NCI-H2029 (cell line): ENCODE measurements at regions not wholly inside any gene's neighbourhood (a gene's known extent, or its start where the extent isn't known, plus 50 kb on each side); places are given as distances from the start of the nearest gene placed in this dataset.
"Not testable (repeated sequence)": the region's sequence is repeated elsewhere in the genome, so short reads cannot be mapped to it uniquely, and the experiment has no call there.

ENCODE experiments used
- DNase-seq: peaks from one replicate; lab custom pipeline; 2025; lab: John Stamatoyannopoulos, UW

DNA sequence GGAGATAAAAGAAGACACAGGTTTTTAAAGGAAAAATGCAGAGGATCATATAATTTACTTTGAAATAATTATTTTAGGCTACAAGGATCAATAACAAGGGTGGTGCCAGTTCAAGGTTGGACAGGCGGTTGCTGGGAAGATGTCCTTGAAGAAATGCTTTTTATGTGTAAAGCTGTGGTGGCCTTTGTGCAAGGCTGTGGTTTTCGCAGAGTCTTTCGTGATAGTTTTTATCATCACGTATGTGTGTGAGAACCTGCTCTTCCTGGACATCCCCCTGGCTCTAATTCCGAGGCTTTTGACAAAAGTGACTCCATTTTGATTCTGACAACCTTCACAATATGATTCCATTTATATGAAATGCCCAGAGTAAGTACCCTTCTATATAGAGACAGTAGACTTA, 85.8 kb upstream of the COG2 start:
- DNase-seq = no peak

DNA sequence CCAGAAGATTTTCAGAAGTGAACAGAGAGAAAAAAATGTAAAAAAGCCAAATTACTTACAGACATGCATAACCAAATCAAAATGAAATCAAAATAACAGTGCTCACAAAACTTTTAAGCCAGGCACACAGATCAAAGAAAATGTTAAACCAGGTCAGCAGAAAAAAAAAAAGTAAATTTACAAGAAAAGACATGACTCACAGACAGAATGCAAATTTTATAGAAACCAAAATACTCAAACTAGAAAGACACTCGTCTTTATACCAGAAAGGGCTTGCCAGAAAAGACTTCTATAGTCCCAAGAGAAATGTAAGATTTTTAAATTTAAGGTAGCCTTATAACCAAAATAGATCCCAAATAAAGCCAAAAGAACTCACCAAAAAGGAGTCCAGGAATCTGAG, 86.5 kb upstream of the COG2 start:
- no peak for DNase-seq

DNA sequence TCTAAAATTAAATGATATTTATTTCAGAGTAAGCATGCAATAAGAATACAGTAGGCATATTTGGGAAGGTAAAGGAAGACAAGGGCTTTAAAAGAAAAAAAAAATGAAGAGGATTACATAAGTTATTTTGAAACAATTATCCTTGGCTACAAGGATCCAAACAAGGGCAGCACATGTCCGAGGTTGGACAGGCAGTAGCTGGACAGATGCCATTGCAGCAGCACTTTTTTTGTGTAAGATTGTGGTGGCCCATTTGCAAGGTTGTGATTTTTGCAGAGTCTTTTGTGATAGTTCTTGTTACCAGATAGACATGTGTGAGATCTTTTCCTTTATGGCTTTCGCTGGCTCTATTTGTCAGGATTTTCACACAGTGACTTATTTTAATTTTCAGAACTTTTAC, 89.4 kb upstream of the COG2 start:
- no peak for DNase-seq

DNA sequence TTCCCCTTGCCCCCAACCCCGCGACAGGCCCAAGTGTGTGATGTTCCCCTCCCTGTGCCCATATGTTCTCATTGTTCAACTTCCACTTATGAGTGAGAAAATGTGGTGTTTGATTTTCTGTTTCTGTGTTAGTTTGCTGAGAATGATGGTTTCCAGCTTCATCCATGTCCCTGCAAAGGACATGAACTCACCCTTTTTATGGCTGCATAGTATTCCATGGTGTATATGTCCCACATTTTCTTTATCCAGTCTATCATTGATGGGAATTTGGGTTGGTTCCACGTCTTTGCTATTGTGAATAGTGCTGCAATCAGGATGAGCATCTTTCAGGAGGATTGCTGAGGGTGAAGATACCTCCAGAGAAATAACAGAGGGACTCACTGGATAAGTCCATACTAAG, 91.3 kb upstream of the COG2 start:
- DNase-seq = not testable (repeated sequence)

DNA sequence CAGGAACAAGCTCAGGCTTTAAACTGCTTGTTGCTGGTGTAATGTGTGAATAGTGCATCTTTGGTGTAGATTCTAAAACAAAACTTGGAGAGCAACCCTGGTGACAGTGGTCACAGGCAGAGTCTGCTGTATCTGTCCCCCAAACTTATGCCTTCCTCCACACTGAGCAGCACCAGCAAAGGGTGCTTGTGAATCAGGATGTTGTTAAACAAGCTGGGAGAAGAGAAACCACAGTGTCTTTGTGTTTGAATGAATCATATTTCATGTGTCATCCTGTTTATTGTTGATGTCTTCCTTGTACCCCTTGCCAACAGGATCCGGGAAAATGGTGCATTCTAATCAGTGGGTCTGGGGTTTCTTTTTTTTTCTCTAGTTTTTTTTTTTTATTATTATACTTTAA, 91.9 kb upstream of the COG2 start:
- peak; percentile 63 for DNase-seq

DNA sequence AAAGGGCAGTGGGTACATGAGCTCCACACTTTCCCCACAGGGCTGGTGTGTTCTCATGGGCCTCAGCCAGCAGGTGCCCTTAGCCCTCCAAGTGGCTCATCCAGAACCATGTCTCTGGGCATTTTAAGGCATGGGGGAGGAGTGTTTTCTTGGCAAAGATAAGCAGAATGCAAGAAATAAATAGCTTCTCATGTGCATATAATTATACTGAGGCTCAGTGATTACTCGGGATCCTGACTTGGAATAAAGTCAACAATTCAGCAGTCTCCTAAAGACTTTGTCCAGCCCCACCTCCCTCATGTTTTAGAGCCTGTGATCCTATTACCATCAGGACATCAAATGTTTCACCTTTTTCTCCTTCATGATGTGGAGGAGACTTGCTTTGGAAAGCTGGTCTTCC, 92.7 kb upstream of the COG2 start:
- DNase-seq = no peak

DNA sequence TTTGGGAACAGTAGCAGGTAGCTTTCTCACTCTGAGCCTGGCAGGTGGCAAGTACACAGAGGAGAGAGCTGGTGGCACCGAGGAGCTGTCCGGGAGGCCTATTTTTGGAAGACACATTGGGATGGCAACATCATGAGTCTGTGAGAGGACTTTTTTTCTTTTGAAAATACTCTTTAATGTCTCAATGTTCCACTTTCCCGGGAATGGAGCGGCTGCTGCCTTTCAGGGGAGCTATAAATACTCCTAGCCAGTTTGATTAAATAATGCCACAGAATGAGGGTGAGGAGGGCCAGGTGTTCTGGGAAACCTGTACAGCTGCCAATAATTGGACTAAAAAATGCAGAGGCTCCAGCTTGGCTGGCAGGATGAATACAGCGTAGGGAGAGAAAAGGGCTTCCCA, 93.3 kb upstream of the COG2 start:
- DNase-seq = peak; percentile 75

DNA sequence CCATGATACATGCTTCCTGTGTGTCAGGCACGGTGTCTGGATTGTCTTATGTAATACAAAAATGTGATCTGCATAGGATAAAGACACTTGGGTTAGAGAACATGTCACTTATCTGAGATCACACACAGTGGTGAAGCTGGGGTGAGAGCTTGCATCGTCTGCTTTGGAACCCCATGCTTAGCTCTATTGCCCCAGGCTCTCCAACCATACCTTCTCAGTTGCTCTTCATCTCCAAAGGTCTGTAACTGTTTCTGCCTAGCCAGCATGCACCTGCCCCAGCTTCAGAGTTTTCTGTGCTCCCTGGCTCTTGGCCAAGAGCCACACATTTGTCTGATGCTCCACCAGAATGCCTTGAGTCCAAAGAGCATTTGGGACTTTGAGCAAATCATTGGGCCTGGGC, 93.9 kb upstream of the COG2 start:
- DNase-seq = peak; percentile 47

DNA sequence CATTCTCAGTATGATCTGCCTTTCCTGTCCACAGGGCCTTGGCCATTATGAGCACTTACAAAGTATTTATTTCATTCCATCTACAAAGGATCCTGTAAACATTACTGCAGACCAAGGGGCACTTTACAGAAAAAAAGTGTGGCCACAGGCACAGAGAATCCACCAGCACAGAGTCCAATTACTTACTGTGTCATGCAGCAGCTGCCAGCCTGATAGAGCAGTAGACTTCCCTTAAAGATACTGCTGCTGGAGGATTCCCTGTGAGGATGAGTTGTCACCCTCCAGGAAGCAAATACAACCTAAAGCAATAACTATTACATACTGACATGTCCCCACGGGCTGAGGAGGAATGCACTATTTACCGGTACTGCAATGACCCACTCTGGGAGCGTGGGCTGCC, 97.1 kb upstream of the COG2 start:
- no peak for DNase-seq

DNA sequence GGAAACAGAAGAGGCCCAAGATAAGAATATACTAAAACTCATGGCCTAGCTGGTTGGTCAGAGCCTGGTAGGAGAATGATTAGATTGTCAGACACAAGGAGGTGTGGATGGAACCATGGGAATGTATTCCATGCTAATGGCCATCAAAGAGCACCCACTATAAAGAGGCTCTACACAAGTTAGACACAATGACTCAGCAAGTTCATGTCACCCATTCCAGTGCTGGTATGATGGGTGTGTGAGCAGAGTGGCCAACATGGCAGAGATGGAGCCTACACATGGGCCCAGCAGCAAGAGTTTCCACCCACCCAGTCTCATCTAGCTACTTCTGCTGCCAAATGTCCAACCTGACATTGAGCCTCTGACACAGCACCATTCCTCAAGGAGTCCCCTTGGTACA, 97.5 kb upstream of the COG2 start:
- DNase-seq = no peak

DNA sequence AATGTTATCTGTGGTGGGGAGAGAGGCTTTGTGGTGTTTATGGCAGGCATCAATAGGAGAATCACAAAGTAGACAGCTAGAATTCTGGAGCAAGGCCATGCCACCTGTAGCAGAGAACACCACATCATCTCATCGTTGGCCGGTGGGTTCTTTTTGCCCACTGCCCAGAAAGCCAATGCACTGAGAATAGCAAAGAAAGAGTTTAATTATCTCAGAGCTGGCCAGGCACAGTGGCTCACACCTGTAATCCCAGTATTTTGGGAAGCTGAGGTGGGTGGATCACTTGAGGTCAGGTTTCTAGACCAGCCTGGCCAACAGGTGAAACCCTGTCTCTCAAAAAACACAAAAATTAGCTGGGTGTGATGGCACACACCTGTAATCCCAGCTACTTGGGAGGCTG, 99.2 kb upstream of the COG2 start:
- DNase-seq = no peak

DNA sequence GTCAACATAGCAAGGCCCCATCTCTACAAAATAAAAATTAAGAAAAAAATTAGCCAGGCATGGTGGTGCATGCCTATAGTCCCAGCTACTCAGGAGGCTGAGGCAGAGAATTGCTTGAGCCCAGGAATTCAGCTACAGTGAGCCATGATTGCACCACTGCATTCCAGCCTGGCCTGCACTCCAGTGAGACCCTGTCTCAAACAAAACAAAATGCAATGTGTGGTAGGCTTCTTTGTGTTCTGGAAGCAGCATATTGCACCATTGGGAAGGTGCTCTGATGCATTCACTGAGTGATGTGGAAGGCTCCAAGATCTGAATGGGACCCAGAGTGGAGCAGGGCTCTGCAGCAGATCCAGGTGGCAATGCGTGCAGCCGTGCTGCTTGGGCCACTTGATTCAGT, 99.6 kb upstream of the COG2 start:
- no peak for DNase-seq

DNA sequence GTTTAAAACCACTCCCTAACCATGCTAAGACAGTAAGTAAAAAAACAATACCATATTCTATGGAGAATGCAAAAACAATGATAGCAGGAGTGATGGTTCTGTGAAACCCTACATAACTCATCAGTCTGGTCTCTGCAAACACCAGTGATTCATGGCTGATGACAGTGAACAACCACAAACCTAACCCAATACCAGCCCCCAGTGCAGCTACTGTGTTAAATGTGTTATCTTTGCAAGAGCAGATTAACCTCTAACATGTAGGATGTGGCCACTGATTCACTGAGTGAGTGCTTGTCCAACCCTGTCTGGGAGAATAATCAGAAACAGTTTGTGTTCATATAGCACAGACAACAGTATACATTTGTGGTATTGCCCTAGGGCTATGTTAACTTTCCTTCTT, 100.2 kb upstream of the COG2 start:
- DNase-seq = no peak

DNA sequence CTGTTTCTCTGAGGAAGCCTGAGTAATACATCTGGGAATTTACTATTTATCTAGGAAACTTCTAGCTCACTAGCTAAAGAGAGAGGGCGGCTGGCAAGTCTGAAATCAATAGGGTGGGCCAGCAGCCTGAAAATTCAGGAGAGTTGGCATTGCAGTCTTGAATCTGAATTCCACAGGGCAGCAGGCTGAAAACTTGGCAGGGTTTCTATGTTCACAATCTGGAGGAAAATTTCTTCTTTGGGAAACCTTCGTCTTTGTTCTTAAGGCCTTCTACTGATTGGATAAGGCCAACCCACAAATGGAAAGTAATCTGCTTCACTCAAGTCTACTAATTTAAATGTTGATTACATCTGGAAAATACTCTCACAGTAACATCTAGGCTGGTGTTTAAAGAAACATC, 101.0 kb upstream of the COG2 start:
- DNase-seq = no peak

DNA sequence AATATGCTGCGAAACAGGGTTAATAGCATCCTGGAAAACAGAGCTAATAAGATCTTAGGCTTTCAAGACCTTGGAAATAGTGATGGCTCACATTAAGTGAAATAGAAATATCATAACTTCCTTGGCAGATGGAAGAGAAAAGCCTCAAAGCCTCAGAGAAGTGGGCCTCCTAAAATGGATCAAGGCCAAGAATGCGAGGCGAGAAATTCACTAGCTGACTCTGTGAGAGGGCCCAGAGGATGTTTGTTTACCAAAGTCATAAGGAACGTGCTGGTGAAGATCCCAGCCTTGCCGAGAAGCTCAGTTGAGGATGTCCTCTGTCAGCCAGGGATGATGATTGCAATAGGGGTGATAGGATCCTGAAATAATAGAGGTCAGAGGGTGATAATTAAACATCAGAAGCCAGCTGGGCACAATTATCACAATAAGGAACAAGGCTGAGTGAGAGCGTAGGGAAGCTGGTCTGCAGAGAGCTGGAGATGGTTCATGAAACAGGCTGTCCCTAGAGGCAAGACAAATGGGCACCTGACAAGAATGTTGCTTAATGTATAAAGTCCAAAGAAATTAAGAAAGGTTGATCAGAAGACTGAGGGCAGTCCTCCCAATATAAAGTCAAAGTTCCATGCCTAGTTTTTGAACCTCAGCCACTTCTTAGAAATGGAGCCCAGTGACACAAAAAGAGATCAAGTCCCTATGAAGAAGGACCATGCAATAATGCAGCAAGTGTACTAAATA, 101.7 kb upstream of the COG2 start:
- DNase-seq = no peak

DNA sequence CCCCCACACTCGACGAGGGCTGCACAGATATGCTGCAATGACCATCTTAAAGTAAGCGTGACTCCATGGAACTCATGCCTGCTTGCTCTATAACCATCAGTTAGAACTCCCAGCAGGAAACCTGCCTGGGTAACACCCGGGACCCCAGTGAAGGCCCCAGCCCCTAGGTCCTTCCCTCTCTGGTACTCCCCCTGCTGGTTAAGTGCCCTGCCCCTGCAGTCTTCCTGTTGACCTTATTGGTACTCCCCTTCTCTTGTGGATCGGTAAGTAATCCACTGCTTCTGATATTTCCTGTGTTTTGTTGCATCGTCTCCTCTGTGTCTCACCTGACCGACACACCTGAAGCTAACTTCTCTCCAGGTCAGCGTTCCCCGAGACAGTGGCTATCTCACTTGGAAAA, 104.8 kb upstream of the COG2 start:
- no peak for DNase-seq

DNA sequence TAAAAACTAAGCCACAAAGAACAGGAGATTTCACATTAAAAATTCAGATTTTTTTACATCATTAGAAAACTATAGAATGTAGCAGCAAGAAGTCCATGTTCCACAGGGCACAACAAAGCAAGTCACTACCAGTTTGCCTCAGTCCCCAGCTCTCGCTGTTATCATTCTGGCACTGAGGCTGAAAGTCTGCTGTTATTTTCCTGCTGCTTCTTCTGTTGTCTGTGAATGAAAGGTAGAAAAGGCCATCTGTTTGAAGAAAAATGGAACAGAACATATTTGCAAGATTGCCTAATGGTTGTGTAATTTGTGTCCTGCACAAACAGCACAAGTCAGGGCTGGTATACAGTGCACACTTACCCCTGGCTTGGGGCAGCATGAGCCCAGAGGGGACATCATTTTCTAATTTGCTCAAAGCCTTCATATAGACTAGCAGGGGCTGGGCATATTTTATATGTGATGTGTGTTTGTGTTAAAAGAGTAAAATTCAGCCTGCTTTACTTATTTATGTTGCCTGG, 105.6 kb upstream of the COG2 start:
- no peak for DNase-seq

DNA sequence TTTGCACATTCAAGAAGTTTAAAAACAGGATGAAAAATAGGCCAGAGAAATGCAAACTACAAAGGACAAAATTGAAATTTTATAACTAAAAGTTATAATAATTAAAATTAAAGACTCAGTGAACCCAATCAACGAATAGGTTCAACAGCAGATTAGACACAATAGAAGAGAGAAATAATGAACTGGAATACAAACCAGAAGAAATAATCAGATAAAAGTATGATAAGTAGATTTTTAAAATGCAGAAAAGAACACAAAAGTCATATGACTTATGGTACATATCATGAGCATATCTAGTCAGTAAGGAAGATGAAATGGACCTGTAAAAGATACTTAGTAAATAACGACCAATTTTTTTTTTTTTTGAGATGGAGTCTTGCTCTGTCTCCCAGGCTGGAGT, 108.1 kb upstream of the COG2 start:
- DNase-seq = no peak

DNA sequence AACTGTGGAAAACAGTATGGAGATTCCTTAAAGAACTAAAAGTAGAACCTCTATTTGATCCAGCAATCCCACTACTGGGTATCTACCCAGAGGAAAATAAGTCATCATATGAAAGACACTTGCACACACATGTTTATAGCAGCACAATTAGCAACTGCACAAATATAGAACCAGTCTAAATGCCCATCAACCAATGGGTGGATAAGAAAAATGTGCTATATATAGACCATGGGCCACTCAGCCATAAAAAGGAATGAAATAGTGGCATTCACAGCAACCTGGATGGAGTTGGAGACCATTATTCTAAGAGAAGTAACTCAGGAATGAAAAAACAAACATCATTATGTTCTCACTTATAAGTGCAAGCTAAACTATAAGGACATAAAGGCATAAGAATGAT, 105.0 kb upstream of the PGBD5 start:
- DNase-seq = no peak

DNA sequence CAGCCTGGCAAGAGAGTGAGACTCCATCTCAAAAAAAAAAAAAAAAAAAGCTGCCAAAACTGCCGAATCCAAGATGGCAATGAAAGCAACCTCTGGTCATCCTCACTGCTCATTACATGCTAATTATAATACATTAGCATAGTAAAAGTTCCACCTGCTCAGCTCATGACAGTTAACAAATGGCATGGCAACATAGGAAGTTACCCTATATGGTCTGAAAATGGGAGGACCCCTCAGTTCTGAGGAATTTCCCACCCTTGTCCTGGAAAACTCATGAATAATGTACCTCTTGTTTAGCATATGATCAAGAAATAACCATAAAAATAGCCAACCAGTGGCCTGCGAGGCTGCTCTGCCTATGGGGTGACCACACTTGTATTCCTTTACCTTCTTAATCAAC, 93.1 kb upstream of the PGBD5 start:
- DNase-seq = no peak

DNA sequence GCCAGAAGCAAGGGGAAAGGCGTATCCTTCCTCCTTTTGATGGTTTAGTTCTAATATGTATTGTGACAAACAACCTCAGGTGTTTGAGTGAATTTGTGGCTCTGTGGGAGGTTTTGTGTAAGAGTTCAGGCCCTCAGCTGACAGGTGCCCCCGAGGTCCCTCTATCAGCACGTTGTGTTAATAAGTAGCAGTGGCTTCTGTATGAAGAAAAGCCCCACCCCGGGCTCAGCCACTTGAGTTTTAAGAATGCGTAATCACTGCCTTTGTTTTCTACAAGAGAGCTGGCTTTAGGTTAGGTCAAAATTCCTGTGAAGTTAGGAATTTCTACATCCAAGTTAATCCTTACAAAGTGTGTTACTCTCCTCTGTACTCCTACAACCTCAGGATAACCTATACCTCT, 92.4 kb upstream of the PGBD5 start:
- DNase-seq = no peak

DNA sequence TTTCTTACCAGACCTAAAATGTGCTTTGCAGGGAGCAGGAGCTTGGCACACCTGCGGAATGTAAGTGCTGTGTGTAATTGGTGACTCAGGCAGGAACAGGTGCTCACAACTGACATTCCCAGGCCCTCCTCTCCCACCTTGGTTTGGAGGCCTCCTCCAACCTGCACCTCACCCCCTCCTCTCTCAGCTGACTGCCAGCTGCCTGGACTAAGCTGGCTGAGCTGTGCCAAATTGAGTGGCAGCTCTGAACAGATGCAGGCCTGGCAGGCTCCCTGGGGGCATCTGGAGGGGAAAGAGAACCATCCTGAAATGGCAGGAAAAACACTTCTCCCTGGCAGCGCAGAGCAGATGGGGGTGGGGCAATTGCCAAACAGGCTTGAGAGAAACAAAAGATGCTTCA, 91.7 kb upstream of the PGBD5 start:
- DNase-seq = peak; percentile 62

DNA sequence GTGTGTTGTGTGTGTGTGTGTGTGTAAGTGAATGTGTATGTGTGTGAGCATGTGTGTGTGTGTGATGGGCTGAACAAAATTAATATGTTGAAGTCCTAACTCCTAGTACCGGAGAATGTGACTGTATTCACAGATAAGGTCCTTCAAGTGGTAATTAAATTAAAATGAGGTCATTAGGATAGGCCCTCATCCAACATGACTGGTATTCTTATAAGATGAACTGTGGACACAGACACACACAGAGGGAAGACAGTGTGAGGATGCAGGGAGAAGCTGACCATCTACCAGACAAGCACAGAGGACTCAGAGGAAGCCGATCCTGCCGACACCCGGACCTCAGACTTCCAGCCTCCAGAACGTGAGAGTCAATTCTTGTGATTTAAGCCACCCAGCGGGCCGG, 91.2 kb upstream of the PGBD5 start:
- DNase-seq = no peak

DNA sequence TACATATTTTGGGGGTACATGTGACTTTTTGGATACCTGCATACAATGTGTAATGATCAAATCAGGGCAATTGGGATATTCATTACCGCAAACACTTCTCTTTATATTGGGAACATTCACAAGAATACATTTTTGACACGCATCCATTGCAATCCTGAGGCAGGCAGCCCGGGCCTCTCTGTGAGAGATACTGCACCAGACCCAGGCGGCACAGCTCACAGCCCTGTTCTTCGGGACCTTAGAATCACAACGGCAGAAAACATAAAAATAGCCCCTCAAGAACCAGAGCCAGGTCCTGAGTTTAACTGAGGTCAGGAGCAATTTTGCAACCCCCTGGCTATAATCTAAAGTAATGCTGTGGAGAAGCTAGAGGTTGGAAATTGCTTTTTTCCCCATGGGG, 90.8 kb upstream of the PGBD5 start:
- no peak for DNase-seq
